ENCODE measurements at regions not wholly inside any gene's neighbourhood (a gene's known extent, or its start where the extent isn't known, plus 50 kb on each side); places are given as distances from the start of the nearest gene placed in this dataset.

DNA sequence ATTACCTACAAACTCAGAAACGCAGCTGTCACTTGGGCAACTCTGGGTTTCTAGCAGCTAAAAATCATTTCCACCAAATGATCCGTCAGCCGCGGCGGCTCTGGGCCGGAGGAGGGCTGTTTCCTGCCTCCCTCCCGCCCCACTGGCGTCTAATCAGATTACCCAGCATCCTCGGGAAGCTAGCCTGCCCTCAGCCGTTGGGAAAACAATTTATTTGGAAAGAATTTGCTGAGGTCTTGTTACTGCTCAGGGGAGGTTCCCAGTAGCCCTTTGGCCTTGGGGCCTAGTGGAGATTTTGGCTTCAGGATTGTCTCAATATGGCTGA is 65.0 kb upstream of the ADGRA1 start:
- H3K4me3 ChIP-seq (replicated peaks in 1 of 3; ENCODE audit: insufficient read depth in 1 of 3, low read depth in 1 of 3, low read length in 3 of 3), result no peak overlapping the region
- H3K36me3 ChIP-seq (ENCODE audit: control insufficient read depth in 2 of 2, extremely low read depth in 1 of 2, insufficient read depth in 2 of 2, low read length in 2 of 2), result no peaks in the 10 kb centered on the region
- CTCF ChIA-PET, result no interaction called here
- no peaks in the 10 kb centered on the region for H3K9me1 ChIP-seq (replicated peaks; ENCODE audit: control insufficient read depth, extremely low read depth, insufficient read depth, low read length)
- no peak overlapping the region for H3K27ac ChIP-seq (ENCODE audit: insufficient read depth, low read depth, low read length)
- intact Hi-C loops (cut with micrococcal nuclease), result no loop called here
- no peak overlapping the region for H3K4me2 ChIP-seq (ENCODE audit: insufficient read depth, low read length)
- H3K27me3 ChIP-seq (ENCODE audit: control insufficient read depth in 2 of 2, insufficient read depth in 2 of 2, low read length in 2 of 2), result no peaks in the 10 kb centered on the region
- BruUV-seq (replicated peaks), result no TSS peak
- POLR2A ChIA-PET, result no interaction called here
- DNase-seq (ENCODE audit: low read depth, low spot score), result no peak
- H3K9ac ChIP-seq (replicated peaks; ENCODE audit: extremely low read depth, insufficient read depth, low read length), result no peak overlapping the region
- no peaks in the 10 kb centered on the region for H3K9me3 ChIP-seq (replicated peaks; ENCODE audit: control insufficient read depth, insufficient read depth, low read length)
- no peak for TF ChIP-seq MYC (IDR thresholded peaks at IDR 0.05; ENCODE audit: low read depth, low read length)
- no peaks in the 10 kb centered on the region for H3K79me2 ChIP-seq (ENCODE audit: control insufficient read depth, insufficient read depth, low read length)
- dilution Hi-C loops (cut with MboI; ENCODE audit: extremely low pct_ligation_motif_present, low sequenced_read_pairs), result no loop called here
- H3K4me1 ChIP-seq (ENCODE audit: control insufficient read depth, extremely low read depth, insufficient read depth, low read length), result no peaks in the 10 kb centered on the region
- no peaks in the 10 kb centered on the region for H4K20me1 ChIP-seq (replicated peaks; ENCODE audit: control insufficient read depth, extremely low read depth, insufficient read depth, low read length)
- FAIRE-seq, result no peak
- H2AFZ ChIP-seq (ENCODE audit: low read depth, low read length), result no peak overlapping the region

DNA sequence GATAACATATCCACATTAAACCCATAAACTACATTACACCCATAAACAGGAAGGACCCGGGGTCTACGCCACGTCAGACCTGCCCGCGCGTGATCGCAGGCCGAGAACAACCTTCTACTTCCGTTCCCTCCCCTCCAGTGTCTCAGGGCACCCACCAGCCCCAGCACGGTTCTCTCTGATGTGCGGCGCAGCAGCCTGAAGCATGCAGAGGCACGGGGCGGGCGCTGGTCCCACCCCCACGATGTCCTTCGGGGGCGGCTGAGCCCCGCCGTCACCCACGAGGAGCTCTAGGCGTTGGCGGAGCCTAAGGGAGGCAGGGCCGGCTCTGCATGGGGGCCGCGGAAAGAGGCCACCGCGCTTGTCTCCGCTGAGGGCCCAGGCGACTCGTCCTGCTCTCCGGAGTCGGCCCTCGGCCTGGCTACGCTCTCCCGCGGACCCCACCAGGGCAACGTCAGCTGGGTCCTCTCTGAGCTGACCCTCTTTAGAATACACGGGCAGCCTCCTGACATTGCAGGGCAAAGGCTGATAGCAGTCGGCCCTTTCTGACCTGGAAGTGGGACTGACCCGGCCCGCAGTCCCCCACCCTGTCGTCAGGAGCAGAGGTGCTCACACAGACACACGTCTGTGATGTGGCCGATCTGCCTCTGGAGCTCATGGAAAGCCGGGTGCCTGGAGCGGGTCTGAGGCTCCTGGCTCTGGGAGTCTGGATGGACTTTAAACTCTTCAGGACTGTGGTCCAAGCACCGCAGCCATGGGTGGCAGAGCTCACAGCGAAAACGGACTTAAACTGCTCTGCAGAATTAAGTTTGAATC is 65.6 kb upstream of the ADGRA1 start:
- no peak overlapping the region for H3K9ac ChIP-seq (replicated peaks; ENCODE audit: extremely low read depth, insufficient read depth, low read length)
- POLR2A ChIA-PET, result no interaction called here

More for the DNA sequence above, 65.6 kb upstream of the ADGRA1 start:
- no peaks in the 10 kb centered on the region for H4K20me1 ChIP-seq (replicated peaks; ENCODE audit: control insufficient read depth, extremely low read depth, insufficient read depth, low read length)
- TF ChIP-seq EZH2 (IDR thresholded peaks at IDR 0.05; ENCODE audit: borderline replicate concordance, low read depth, low read length, severe bottlenecking) (no peak), POLR2AphosphoS5 (IDR thresholded peaks at IDR 0.05; ENCODE audit: insufficient read depth, low read depth, low read length) (no peak), JUN (IDR thresholded peaks at IDR 0.05; ENCODE audit: borderline replicate concordance, insufficient read depth, insufficient read length, low read depth) (no peak), FOS (IDR thresholded peaks at IDR 0.05; ENCODE audit: borderline replicate concordance, insufficient read depth, low read length) (no peak), POLR2A (IDR thresholded peaks at IDR 0.05; ENCODE audit: low read depth, low read length) (no peak)
- TF ChIP-seq, protein P1, sequence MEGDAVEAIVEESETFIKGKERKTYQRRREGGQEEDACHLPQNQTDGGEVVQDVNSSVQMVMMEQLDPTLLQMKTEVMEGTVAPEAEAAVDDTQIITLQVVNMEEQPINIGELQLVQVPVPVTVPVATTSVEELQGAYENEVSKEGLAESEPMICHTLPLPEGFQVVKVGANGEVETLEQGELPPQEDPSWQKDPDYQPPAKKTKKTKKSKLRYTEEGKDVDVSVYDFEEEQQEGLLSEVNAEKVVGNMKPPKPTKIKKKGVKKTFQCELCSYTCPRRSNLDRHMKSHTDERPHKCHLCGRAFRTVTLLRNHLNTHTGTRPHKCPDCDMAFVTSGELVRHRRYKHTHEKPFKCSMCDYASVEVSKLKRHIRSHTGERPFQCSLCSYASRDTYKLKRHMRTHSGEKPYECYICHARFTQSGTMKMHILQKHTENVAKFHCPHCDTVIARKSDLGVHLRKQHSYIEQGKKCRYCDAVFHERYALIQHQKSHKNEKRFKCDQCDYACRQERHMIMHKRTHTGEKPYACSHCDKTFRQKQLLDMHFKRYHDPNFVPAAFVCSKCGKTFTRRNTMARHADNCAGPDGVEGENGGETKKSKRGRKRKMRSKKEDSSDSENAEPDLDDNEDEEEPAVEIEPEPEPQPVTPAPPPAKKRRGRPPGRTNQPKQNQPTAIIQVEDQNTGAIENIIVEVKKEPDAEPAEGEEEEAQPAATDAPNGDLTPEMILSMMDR (IDR thresholded peaks at IDR 0.05; ENCODE audit: extremely low read depth in 1 of 2, insufficient read depth in 1 of 2, low read depth in 1 of 2, low read length in 2 of 2), result no peak
- FAIRE-seq (no peak), DNase-seq (ENCODE audit: low read depth, low spot score) (no peak)
- no peaks in the 10 kb centered on the region for H3K4me1 ChIP-seq (ENCODE audit: control insufficient read depth, extremely low read depth, insufficient read depth, low read length)
- no TSS peak for BruUV-seq (replicated peaks)
- H3K27me3 ChIP-seq (ENCODE audit: control insufficient read depth in 2 of 2, insufficient read depth in 2 of 2, low read length in 2 of 2), result no peaks in the 10 kb centered on the region
- no peak overlapping the region for H3K4me2 ChIP-seq (ENCODE audit: insufficient read depth, low read length)
- CTCF ChIA-PET, result no interaction called here
- dilution Hi-C loops (cut with MboI; ENCODE audit: extremely low pct_ligation_motif_present, low sequenced_read_pairs), result no loop called here
- no peaks in the 10 kb centered on the region for H3K9me1 ChIP-seq (replicated peaks; ENCODE audit: control insufficient read depth, extremely low read depth, insufficient read depth, low read length)
- H3K4me3 ChIP-seq (replicated peaks in 1 of 3; ENCODE audit: insufficient read depth in 1 of 3, low read depth in 1 of 3, low read length in 3 of 3), result no peak overlapping the region
- no peaks in the 10 kb centered on the region for H3K36me3 ChIP-seq (ENCODE audit: control insufficient read depth in 2 of 2, extremely low read depth in 1 of 2, insufficient read depth in 2 of 2, low read length in 2 of 2)
- H3K79me2 ChIP-seq (ENCODE audit: control insufficient read depth, insufficient read depth, low read length), result no peaks in the 10 kb centered on the region
- no peaks in the 10 kb centered on the region for H3K9me3 ChIP-seq (replicated peaks; ENCODE audit: control insufficient read depth, insufficient read depth, low read length)
- H3K27ac ChIP-seq (ENCODE audit: insufficient read depth, low read depth, low read length), result no peak overlapping the region
- intact Hi-C loops (cut with micrococcal nuclease), result no loop called here
- H2AFZ ChIP-seq (ENCODE audit: low read depth, low read length), result no peak overlapping the region

All from endothelial cell of umbilical vein (primary cell).